Mesenchymal stem cell (in vitro differentiated cells and primary cell): ENCODE measurements at regions not wholly inside any gene's neighbourhood (a gene's known extent, or its start where the extent isn't known, plus 50 kb on each side); places are given as distances from the start of the nearest gene placed in this dataset.
A peak's percentile ranks its signal among the peaks of the same experiment; 100 is the strongest.
"Not testable (repeated sequence)": the region's sequence is repeated elsewhere in the genome, so short reads cannot be mapped to it uniquely, and the experiment has no call there.

ENCODE experiments used
- DNase-seq: peaks from one replicate; pipeline ENCODE4 v3.0.0-alpha.2; 2013
- H2AFZ ChIP-seq: one replicate; pipeline ENCODE4 v1.6.1; 2013; ENCODE audit warnings: low read depth, mild to moderate bottlenecking, control low read depth, inconsistent platforms, low read length, moderate library complexity
- H2AK5ac ChIP-seq: 2 replicates; pipeline ENCODE4 v1.6.1; 2013; ENCODE audit warnings: low read length, moderate library complexity, mild to moderate bottlenecking, inconsistent platforms; ENCODE audit not compliant: severe bottlenecking
- H2BK120ac ChIP-seq: one replicate; pipeline ENCODE4 v1.6.1; 2013; ENCODE audit warnings: low read depth, mild to moderate bottlenecking, inconsistent platforms, low read length, moderate library complexity
- H2BK12ac ChIP-seq, 2 experiments: one replicate each; pipeline ENCODE4 v1.6.1; 2013; ENCODE audit warnings: inconsistent platforms in 2 of 2, low read length in 2 of 2, mild to moderate bottlenecking in 2 of 2, moderate library complexity in 2 of 2, control low read depth in 1 of 2
- H2BK15ac ChIP-seq: one replicate; pipeline ENCODE4 v1.6.1; 2013; ENCODE audit warnings: mild to moderate bottlenecking, low read depth, inconsistent platforms; ENCODE audit not compliant: poor library complexity, severe bottlenecking
- H2BK5ac ChIP-seq: 2 replicates; pipeline ENCODE4 v1.6.1; 2013; ENCODE audit warnings: low read depth, mild to moderate bottlenecking, low read length, control low read depth, inconsistent platforms; ENCODE audit not compliant: poor library complexity, severe bottlenecking
- H3K14ac ChIP-seq, 2 experiments: one replicate each; pipeline ENCODE4 v1.6.1; 2013; ENCODE audit warnings: inconsistent platforms in 2 of 2, low read length in 2 of 2, control low read depth in 1 of 2, mild to moderate bottlenecking in 1 of 2, moderate library complexity in 1 of 2
- H3K18ac ChIP-seq, 2 experiments: one replicate each; pipeline ENCODE4 v1.6.1; 2013; ENCODE audit warnings: inconsistent platforms in 2 of 2, low read length in 2 of 2, control low read depth in 1 of 2, low read depth in 1 of 2, mild to moderate bottlenecking in 1 of 2
- H3K23ac ChIP-seq, 2 experiments: one replicate each; pipeline ENCODE4 v1.6.1; 2013; ENCODE audit warnings: inconsistent platforms in 2 of 2, low read length in 2 of 2, mild to moderate bottlenecking in 2 of 2, moderate library complexity in 2 of 2, control low read depth in 1 of 2
- H3K27ac ChIP-seq: 2 replicates; pipeline ENCODE4 v1.5.1; 2013; ENCODE audit warnings: mild to moderate bottlenecking, moderate library complexity, low read length, control low read depth, inconsistent platforms; ENCODE audit not compliant: poor library complexity, severe bottlenecking
- H3K27me3 ChIP-seq, 2 experiments: 2 replicates each; pipeline versions ENCODE4 v1.6.1 to v1.7.0; 2013; ENCODE audit warnings: low read length in 2 of 2, mild to moderate bottlenecking in 2 of 2, moderate library complexity in 2 of 2, control low read depth in 1 of 2, inconsistent platforms in 1 of 2; ENCODE audit not compliant: control insufficient read depth in 1 of 2, insufficient read depth in 1 of 2
- H3K36me3 ChIP-seq, 2 experiments: 2 replicates each; pipeline versions ENCODE4 v1.6.1 to v1.7.0; 2013; ENCODE audit warnings: low read length in 2 of 2, control low read depth in 1 of 2, inconsistent platforms in 1 of 2, low read depth in 1 of 2, mild to moderate bottlenecking in 1 of 2; ENCODE audit not compliant: insufficient read depth in 2 of 2, control insufficient read depth in 1 of 2
- H3K4ac ChIP-seq, 2 experiments: one replicate each; pipeline ENCODE4 v1.6.1; 2013; ENCODE audit warnings: inconsistent platforms in 2 of 2, low read length in 2 of 2, mild to moderate bottlenecking in 2 of 2, moderate library complexity in 2 of 2, control low read depth in 1 of 2, low read depth in 1 of 2
- H3K4me1 ChIP-seq: 2 replicates; pipeline ENCODE4 v1.6.1; 2013; ENCODE audit warnings: low read depth, low read length, control low read depth; ENCODE audit not compliant: control insufficient read depth, insufficient read depth
- H3K4me2 ChIP-seq: 2 replicates; pipeline ENCODE4 v1.6.1; 2013; ENCODE audit warnings: low read length, mild to moderate bottlenecking, inconsistent platforms; ENCODE audit not compliant: poor library complexity, severe bottlenecking
- H3K4me3 ChIP-seq, 2 experiments: 2 replicates each; pipeline versions ENCODE4 v1.5.1 to v1.7.0; 2013; ENCODE audit warnings: low read length in 2 of 2, mild to moderate bottlenecking in 2 of 2, control low read depth in 1 of 2, low read depth in 1 of 2; ENCODE audit not compliant: insufficient read depth in 1 of 2
- H3K79me1 ChIP-seq: replicated peaks from 2 replicates; pipeline ENCODE4 v1.6.1; 2013; ENCODE audit warnings: mild to moderate bottlenecking, control low read depth, low read length, inconsistent platforms; ENCODE audit not compliant: poor library complexity, severe bottlenecking
- H3K9ac ChIP-seq: 2 replicates; pipeline ENCODE4 v1.7.0; 2013; ENCODE audit warnings: mild to moderate bottlenecking, low read length, moderate library complexity
- H3K9me3 ChIP-seq: 2 replicates; pipeline ENCODE4 v1.7.0; 2013; ENCODE audit warnings: mild to moderate bottlenecking, low read length; ENCODE audit not compliant: control insufficient read depth
- H4K8ac ChIP-seq: one replicate; pipeline ENCODE4 v1.6.1; 2013; ENCODE audit warnings: inconsistent platforms, mild to moderate bottlenecking, low read length, moderate library complexity
- H4K91ac ChIP-seq: one replicate; pipeline ENCODE4 v1.6.1; 2013; ENCODE audit warnings: mild to moderate bottlenecking, low read length, inconsistent platforms
- WGBS: methylation state at CpG from one replicate; pipeline ENCODE4 v1.1.7; 2013; ENCODE audit warnings: mixed read lengths; 5-methylcytosine and 5-hydroxymethylcytosine counted together

- WGBS, result no CpG with 5 or more reads among the region's 1 CpG
Measured at GRCh38 chr4:60682901-60683300, 517.2 kb upstream of the ADGRL3 start.

GRCh38 chr4:60683357-60683756 is 516.8 kb upstream of the ADGRL3 start:
- Histone ChIP-seq H3K9me3 (peaks cover 4% of the 10 kb centered on the region), H2BK120ac (no peak overlapping the region), H2AFZ (no peak overlapping the region), H4K91ac (no peak overlapping the region), H3K79me1 (no peaks in the 10 kb centered on the region), H3K27ac (peak overlapping the region; percentile 27), H2BK5ac (no peak overlapping the region), H2BK12ac (no peak overlapping the region), H3K4me3 (peak overlapping the region in 1 of 2 experiments; percentile 71), H2BK15ac (no peak overlapping the region), H3K4me1 (peaks cover 1% of the 10 kb centered on the region), H2AK5ac (no peak overlapping the region), H3K23ac (no peak overlapping the region), H3K27me3 (no peaks in the 10 kb centered on the region), H3K18ac (no peak overlapping the region), H3K9ac (peak overlapping the region; percentile 92), H3K36me3 (no peaks in the 10 kb centered on the region), H3K4me2 (no peak overlapping the region), H3K4ac (no peak overlapping the region), H4K8ac (no peak overlapping the region), H3K14ac (no peak overlapping the region)
- no CpG with 5 or more reads among the region's 1 CpG for WGBS
- DNase-seq, result peak; percentile 66

More at GRCh38 chr4:60682901-60683300, 517.2 kb upstream of the ADGRL3 start:
- no peak overlapping the region for H3K4me2 ChIP-seq
- no peak overlapping the region for H2AK5ac ChIP-seq
- no peaks in the 10 kb centered on the region for H3K79me1 ChIP-seq
- H3K9ac ChIP-seq, result peak overlapping the region; percentile 92
- no peak overlapping the region for H2AFZ ChIP-seq
- no peak overlapping the region for H4K8ac ChIP-seq
- peaks cover 4% of the 10 kb centered on the region for H3K9me3 ChIP-seq
- H3K27me3 ChIP-seq, result no peaks in the 10 kb centered on the region
- H2BK120ac ChIP-seq, result no peak overlapping the region
- peak overlapping the region in 1 of 2 experiments; percentile 71 for H3K4me3 ChIP-seq
- no peak overlapping the region for H3K4ac ChIP-seq
- no peak overlapping the region for H2BK15ac ChIP-seq
- H3K14ac ChIP-seq, result no peak overlapping the region
- H3K27ac ChIP-seq, result peak overlapping the region; percentile 27
- no peak for DNase-seq
- no peak overlapping the region for H4K91ac ChIP-seq
- no peak overlapping the region for H3K18ac ChIP-seq
- H2BK5ac ChIP-seq, result no peak overlapping the region
- H3K36me3 ChIP-seq, result no peaks in the 10 kb centered on the region
- peaks cover 1% of the 10 kb centered on the region for H3K4me1 ChIP-seq
- no peak overlapping the region for H3K23ac ChIP-seq
- no peak overlapping the region for H2BK12ac ChIP-seq

- Histone ChIP-seq H4K8ac (no peak overlapping the region), H2AK5ac (no peak overlapping the region), H3K36me3 (no peaks in the 10 kb centered on the region), H4K91ac (no peak overlapping the region), H3K27me3 (no peaks in the 10 kb centered on the region), H3K23ac (no peak overlapping the region), H3K18ac (no peak overlapping the region), H3K4me1 (peaks cover 1% of the 10 kb centered on the region), H2BK5ac (no peak overlapping the region), H3K4me3 (peak overlapping the region in 1 of 2 experiments; percentile 71), H3K9ac (peak overlapping the region; percentile 92), H3K79me1 (no peaks in the 10 kb centered on the region), H2BK120ac (no peak overlapping the region), H3K9me3 (peaks cover 4% of the 10 kb centered on the region), H3K4ac (no peak overlapping the region), H2BK15ac (no peak overlapping the region), H3K27ac (no peak overlapping the region), H3K4me2 (no peak overlapping the region), H2BK12ac (no peak overlapping the region), H2AFZ (no peak overlapping the region), H3K14ac (no peak overlapping the region)
- 83% methylated on average over 1 of the region's 2 CpGs for WGBS
- DNase-seq, result peak; percentile 30
Measured at GRCh38 chr4:60683973-60684372, 516.2 kb upstream of the ADGRL3 start.

GRCh38 chr4:60696062-60696461 is 504.1 kb upstream of the ADGRL3 start:
- not testable (repeated sequence) for H3K4me3 ChIP-seq, H3K14ac ChIP-seq, H3K27me3 ChIP-seq, H2AK5ac ChIP-seq, H3K4ac ChIP-seq, H2BK12ac ChIP-seq, H4K8ac ChIP-seq, H4K91ac ChIP-seq, H3K4me2 ChIP-seq, H3K4me1 ChIP-seq, H3K23ac ChIP-seq, H3K9ac ChIP-seq, H2BK120ac ChIP-seq, H2BK5ac ChIP-seq, H3K27ac ChIP-seq, H3K36me3 ChIP-seq, H3K9me3 ChIP-seq, DNase-seq, H2AFZ ChIP-seq, H2BK15ac ChIP-seq, H3K18ac ChIP-seq, H3K79me1 ChIP-seq
- 93% methylated on average over 5 of the region's 5 CpGs for WGBS
